ENCODE measurements at regions not wholly inside any gene's neighbourhood (a gene's known extent, or its start where the extent isn't known, plus 50 kb on each side); places are given as distances from the start of the nearest gene placed in this dataset.
"Not testable (repeated sequence)": the region's sequence is repeated elsewhere in the genome, so short reads cannot be mapped to it uniquely, and the experiment has no call there.

- H3K27ac Mint-ChIP-seq; H3K4me1 Mint-ChIP-seq (ENCODE audit: low read depth); H3K36me3 Mint-ChIP-seq (ENCODE audit: low read depth); H3K4me3 Mint-ChIP-seq; H3K27me3 Mint-ChIP-seq (ENCODE audit: low read depth): not testable (repeated sequence)
- peaks cover 68% of the 10 kb centered on the region for H3K9me3 Mint-ChIP-seq
These were observed 4593.3 kb upstream of the OR11H1 start for GRCh38 chr22:10934704-10935103.

GRCh38 chr22:10961043-10961860 is 4566.7 kb upstream of the OR11H1 start:
- H3K9me3 Mint-ChIP-seq = peaks cover 68% of the 10 kb centered on the region
- no peaks in the 10 kb centered on the region for H3K4me1 Mint-ChIP-seq (ENCODE audit: low read depth)
- peaks cover 3% of the 10 kb centered on the region for H3K36me3 Mint-ChIP-seq (ENCODE audit: low read depth)
- no peak overlapping the region for H3K4me3 Mint-ChIP-seq
- H3K27me3 Mint-ChIP-seq (ENCODE audit: low read depth) = no peaks in the 10 kb centered on the region
- H3K27ac Mint-ChIP-seq = no peak overlapping the region

GRCh38 chr22:10961861-10962255 is 4566.1 kb upstream of the OR11H1 start:
- not testable (repeated sequence) for H3K27ac Mint-ChIP-seq; H3K27me3 Mint-ChIP-seq (ENCODE audit: low read depth); H3K36me3 Mint-ChIP-seq (ENCODE audit: low read depth); H3K4me1 Mint-ChIP-seq (ENCODE audit: low read depth); H3K4me3 Mint-ChIP-seq
- peaks cover 64% of the 10 kb centered on the region for H3K9me3 Mint-ChIP-seq

All from T-helper 1 cell treated with Interleukin-12 subunit alpha and Interleukin-12 subunit beta and Interleukin-4 antibody, amounts not matched to agents 30 μg/mL and 1 μg/mL, for 36 hours (primary cell).